Naive thymus-derived CD4-positive, alpha-beta T cell (primary cell): ENCODE measurements at regions not wholly inside any gene's neighbourhood (a gene's known extent, or its start where the extent isn't known, plus 50 kb on each side); places are given as distances from the start of the nearest gene placed in this dataset.
A peak's percentile ranks its signal among the peaks of the same experiment; 100 is the strongest.

Source experiments
- ATAC-seq: fragments of 150-1000 bp; cut with Tn5 transposase; 2 replicates; pipeline ENCODE4 v1.10.0; 2021; ENCODE audit warnings: mild to moderate bottlenecking, moderate library complexity
- CTCF ChIA-PET: fragments of 350-600 bp; sonication (Branson Sonifier 250); formaldehyde crosslinking; loops from one replicate; lab custom pipeline; 2021; ENCODE audit warnings: antibody characterized with exemption; lab: Charles Lee
- POLR2A ChIA-PET: fragments of 350-600 bp; sonication (Branson Sonifier 250); formaldehyde crosslinking; loops from one replicate; lab custom pipeline; 2021; ENCODE audit warnings: antibody characterized with exemption, inconsistent platforms; lab: Charles Lee
- DNase-seq, 9 donors: peaks; one replicate each; pipeline versions ENCODE4 v3.0.0 to v3.0.0-alpha.2; 2020 to 2022; ENCODE audit warnings: mixed read lengths in 1 of 9
- H3K27ac ChIP-seq: one replicate; pipeline ENCODE4 v1.7.0; 2013; ENCODE audit warnings: mild to moderate bottlenecking, low read depth, low read length, moderate library complexity
- H3K27me3 ChIP-seq, 2 donors: one replicate each; pipeline ENCODE4 v1.7.0; 2013; ENCODE audit warnings: low read length in 2 of 2, mild to moderate bottlenecking in 2 of 2, moderate library complexity in 2 of 2; ENCODE audit not compliant: control insufficient read depth in 2 of 2, insufficient read depth in 2 of 2
- H3K36me3 ChIP-seq, 3 experiments: 1 replicate in 2 of 3; 2 replicates in 1 of 3; pipeline ENCODE4 v1.7.0; 2013; ENCODE audit warnings: low read length in 3 of 3, mild to moderate bottlenecking in 3 of 3, moderate library complexity in 1 of 3; ENCODE audit not compliant: insufficient read depth in 3 of 3, control insufficient read depth in 2 of 3
- H3K4me1 ChIP-seq, 2 donors: one replicate each; pipeline ENCODE4 v1.7.0; 2013; ENCODE audit warnings: low read length in 2 of 2, mild to moderate bottlenecking in 2 of 2, moderate library complexity in 1 of 2; ENCODE audit not compliant: control insufficient read depth in 2 of 2, insufficient read depth in 2 of 2
- H3K4me3 ChIP-seq: 2 replicates; pipeline ENCODE4 v1.7.0; 2013; ENCODE audit warnings: mild to moderate bottlenecking, low read length
- H3K9me3 ChIP-seq, 3 experiments: 1 replicate in 2 of 3; 2 replicates in 1 of 3; pipeline ENCODE4 v1.7.0; 2013; ENCODE audit warnings: low read length in 3 of 3; ENCODE audit not compliant: control insufficient read depth in 2 of 3
- H3K27ac Mint-ChIP-seq, 9 donors: one replicate each; pipeline ENCODE4 v1.8.0; 2020 to 2022; ENCODE audit warnings: mixed read lengths in 9 of 9, mild to moderate bottlenecking in 8 of 9, moderate library complexity in 5 of 9, inconsistent platforms in 2 of 9
- H3K27me3 Mint-ChIP-seq, 5 donors: one replicate each; pipeline ENCODE4 v1.8.0; 2021 to 2022; ENCODE audit warnings: mixed read lengths in 5 of 5, mild to moderate bottlenecking in 1 of 5
- H3K36me3 Mint-ChIP-seq, 5 donors: one replicate each; pipeline ENCODE4 v1.8.0; 2020 to 2022; ENCODE audit warnings: mixed read lengths in 5 of 5, mild to moderate bottlenecking in 3 of 5, inconsistent platforms in 1 of 5
- H3K4me1 Mint-ChIP-seq, 7 donors: one replicate each; pipeline ENCODE4 v1.8.0; 2020 to 2022; ENCODE audit warnings: mixed read lengths in 7 of 7, mild to moderate bottlenecking in 3 of 7, inconsistent platforms in 1 of 7
- H3K4me3 Mint-ChIP-seq, 10 donors: one replicate each; pipeline ENCODE4 v1.8.0; 2020 to 2022; ENCODE audit warnings: mild to moderate bottlenecking in 10 of 10, mixed read lengths in 10 of 10, moderate library complexity in 6 of 10, inconsistent platforms in 2 of 10
- H3K9me3 Mint-ChIP-seq, 11 donors: one replicate each; pipeline ENCODE4 v1.8.0; 2020 to 2022; ENCODE audit warnings: mixed read lengths in 11 of 11, mild to moderate bottlenecking in 4 of 11, inconsistent platforms in 1 of 11, moderate library complexity in 1 of 11
- intact Hi-C, 2 donors: fragments of 100-400 bp; cut with micrococcal nuclease; formaldehyde crosslinking; loops; one replicate each; pipeline ENCODE4 v1.15.1; 2023

DNA sequence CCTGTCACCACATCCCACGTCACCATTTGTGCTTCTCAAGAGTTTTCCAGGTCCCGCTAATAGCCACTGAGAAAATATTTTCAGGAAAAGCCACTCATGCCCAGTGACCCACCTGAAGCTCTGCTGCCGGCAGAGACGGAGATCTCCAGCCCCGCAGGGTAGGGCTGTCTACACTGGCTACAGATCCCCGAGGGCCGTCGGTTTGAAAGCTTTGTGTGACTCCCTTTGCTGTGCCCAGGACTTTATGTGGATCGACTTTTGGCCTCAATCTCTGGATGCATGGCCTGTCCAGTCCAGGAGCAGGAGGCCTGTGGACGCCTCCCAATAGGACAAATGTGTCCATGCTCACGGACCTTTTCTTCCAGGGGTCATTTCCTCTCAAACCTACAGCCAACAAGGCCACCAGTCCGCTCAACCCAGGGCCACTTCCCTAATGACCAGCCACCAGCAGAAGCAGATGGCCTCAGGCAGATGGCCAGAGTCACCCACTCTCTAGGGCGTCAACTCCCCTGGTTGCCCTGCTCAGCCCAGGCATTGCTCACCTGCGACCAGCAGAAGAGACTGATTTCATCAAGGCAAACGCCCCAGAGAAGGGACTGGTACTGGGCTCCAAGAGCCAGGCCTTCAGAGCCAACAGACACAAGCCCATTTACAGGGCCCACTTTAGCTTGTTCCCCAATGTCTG lies 76.4 kb downstream of the OAT start:
- CTCF ChIA-PET = no interaction called here
- no peaks in the 10 kb centered on the region for H3K36me3 Mint-ChIP-seq
- no peak overlapping the region for H3K27ac Mint-ChIP-seq

GRCh38 chr10:124341768-124342135 lies 77.0 kb downstream of the OAT start:
- intact Hi-C loops = no loop called here
- peak overlapping the region in 1 of 9 donors; percentile 65 for H3K27ac Mint-ChIP-seq
- peak in 1 of 9 donors; percentile 37 for DNase-seq
- Histone ChIP-seq H3K36me3 (no peaks in the 10 kb centered on the region), H3K9me3 (no peaks in the 10 kb centered on the region), H3K27me3 (no peaks in the 10 kb centered on the region), H3K4me1 (no peaks in the 10 kb centered on the region), H3K27ac (no peak overlapping the region), H3K4me3 (no peak overlapping the region)
- ChIA-PET POLR2A (no interaction called here), CTCF (no interaction called here)
- H3K4me1 Mint-ChIP-seq = peaks cover 0 to 13% (median 0%) of the 10 kb centered on the region in 7 donors
- ATAC-seq = peak; percentile 67
- H3K4me3 Mint-ChIP-seq = no peak overlapping the region
- H3K27me3 Mint-ChIP-seq = peaks cover 0 to 4% (median 0%) of the 10 kb centered on the region in 5 donors
- H3K9me3 Mint-ChIP-seq = no peaks in the 10 kb centered on the region
- no peaks in the 10 kb centered on the region for H3K36me3 Mint-ChIP-seq

More for the DNA sequence above, 76.4 kb downstream of the OAT start:
- Histone ChIP-seq H3K4me1 (no peaks in the 10 kb centered on the region), H3K27me3 (no peaks in the 10 kb centered on the region), H3K9me3 (no peaks in the 10 kb centered on the region), H3K27ac (no peak overlapping the region), H3K4me3 (no peak overlapping the region), H3K36me3 (no peaks in the 10 kb centered on the region)
- Mint-ChIP-seq H3K4me1 (peaks cover 0 to 13% (median 0%) of the 10 kb centered on the region in 7 donors), H3K4me3 (no peak overlapping the region), H3K27me3 (peaks cover 0 to 4% (median 0%) of the 10 kb centered on the region in 5 donors), H3K9me3 (no peaks in the 10 kb centered on the region)
- POLR2A ChIA-PET = no interaction called here
- ATAC-seq (no peak), DNase-seq (no peak)
- intact Hi-C loops = no loop called here

- Histone ChIP-seq H3K36me3 (no peaks in the 10 kb centered on the region), H3K9me3 (no peaks in the 10 kb centered on the region), H3K4me3 (no peak overlapping the region), H3K27me3 (no peaks in the 10 kb centered on the region), H3K27ac (no peak overlapping the region), H3K4me1 (no peaks in the 10 kb centered on the region)
- no peak overlapping the region for H3K27ac Mint-ChIP-seq
- ChIA-PET CTCF (no interaction called here), POLR2A (no interaction called here)
- no peak for ATAC-seq
- intact Hi-C loops = no loop called here
- H3K36me3 Mint-ChIP-seq = no peaks in the 10 kb centered on the region
- H3K27me3 Mint-ChIP-seq = peaks cover 0 to 4% (median 0%) of the 10 kb centered on the region in 5 donors
- peaks cover 0 to 1% (median 0%) of the 10 kb centered on the region in 11 donors for H3K9me3 Mint-ChIP-seq
- H3K4me3 Mint-ChIP-seq = no peak overlapping the region
- peaks cover 0 to 13% (median 0%) of the 10 kb centered on the region in 7 donors for H3K4me1 Mint-ChIP-seq
- no peak for DNase-seq
Observed at GRCh38 chr10:124340033-124340760, 78.5 kb downstream of the OAT start.

DNA sequence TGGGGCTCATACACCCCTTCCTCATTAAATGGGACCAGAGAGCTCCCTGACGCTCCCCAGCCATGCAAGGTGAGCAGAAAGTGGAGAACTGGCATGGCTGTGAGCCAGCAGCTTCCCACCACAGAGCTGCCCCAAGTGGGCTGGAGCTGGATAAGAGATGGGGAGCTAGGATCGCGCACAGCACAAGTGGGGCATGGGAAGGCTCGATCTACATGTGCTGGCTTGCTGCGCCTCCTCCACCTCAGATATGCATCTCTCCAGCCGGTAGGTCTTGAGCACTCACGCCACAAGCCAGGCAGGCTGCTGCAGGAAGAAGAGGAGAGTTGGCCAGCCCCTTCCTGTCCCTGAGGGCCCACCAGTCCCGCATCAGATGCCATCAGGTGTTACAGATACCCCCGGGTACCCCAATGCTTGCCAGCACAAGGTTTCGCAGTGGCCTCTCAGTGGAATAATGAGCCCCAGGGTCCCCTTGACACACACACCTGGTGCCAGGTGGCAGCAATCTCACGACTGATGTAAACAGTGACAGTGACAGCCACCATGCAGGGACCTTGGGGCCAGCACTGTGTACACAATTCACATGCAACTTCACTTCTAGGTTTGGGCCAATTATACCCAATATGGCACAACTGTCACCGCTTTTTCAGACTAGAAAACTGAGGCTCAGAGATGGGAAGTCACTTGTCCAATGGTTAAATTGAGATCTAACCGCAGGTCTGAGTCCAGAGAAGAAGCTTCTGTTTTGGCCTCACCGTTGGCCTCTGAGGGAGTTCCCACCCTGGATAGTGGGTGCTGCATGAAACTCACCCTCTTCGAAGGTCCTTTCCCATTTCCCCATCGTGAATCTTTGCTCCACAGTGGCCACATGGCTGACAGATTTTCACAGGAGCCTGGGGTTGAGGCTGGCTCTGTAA lies 79.3 kb downstream of the OAT start:
- DNase-seq = no peak
- intact Hi-C loops = no loop called here
- peaks cover 0 to 1% (median 0%) of the 10 kb centered on the region in 11 donors for H3K9me3 Mint-ChIP-seq
- Histone ChIP-seq H3K36me3 (no peaks in the 10 kb centered on the region), H3K27me3 (no peaks in the 10 kb centered on the region), H3K4me1 (no peaks in the 10 kb centered on the region), H3K4me3 (no peak overlapping the region), H3K9me3 (no peaks in the 10 kb centered on the region), H3K27ac (no peak overlapping the region)
- no peak for ATAC-seq
- CTCF ChIA-PET = no interaction called here
- peaks cover 0 to 4% (median 0%) of the 10 kb centered on the region in 5 donors for H3K27me3 Mint-ChIP-seq
- H3K4me3 Mint-ChIP-seq = no peak overlapping the region
- no peak overlapping the region for H3K27ac Mint-ChIP-seq
- POLR2A ChIA-PET = no interaction called here
- peaks cover 0 to 13% (median 0%) of the 10 kb centered on the region in 7 donors for H3K4me1 Mint-ChIP-seq
- no peaks in the 10 kb centered on the region for H3K36me3 Mint-ChIP-seq

- H3K4me1 ChIP-seq = no peaks in the 10 kb centered on the region
- no peak overlapping the region for H3K4me3 Mint-ChIP-seq
- H3K36me3 ChIP-seq = no peaks in the 10 kb centered on the region
- H3K27me3 Mint-ChIP-seq = peaks cover 0 to 4% (median 0%) of the 10 kb centered on the region in 5 donors
- peaks cover 0 to 2% (median 0%) of the 10 kb centered on the region in 11 donors for H3K9me3 Mint-ChIP-seq
- H3K4me3 ChIP-seq = no peak overlapping the region
- H3K9me3 ChIP-seq = no peaks in the 10 kb centered on the region
- no peaks in the 10 kb centered on the region for H3K36me3 Mint-ChIP-seq
- ATAC-seq = no peak
- ChIA-PET POLR2A (no interaction called here), CTCF (no interaction called here)
- peaks cover 0 to 13% (median 0%) of the 10 kb centered on the region in 7 donors for H3K4me1 Mint-ChIP-seq
- intact Hi-C loops = no loop called here
- no peak overlapping the region for H3K27ac ChIP-seq
- no peak overlapping the region for H3K27ac Mint-ChIP-seq
- no peak for DNase-seq
- no peaks in the 10 kb centered on the region for H3K27me3 ChIP-seq
Observed at GRCh38 chr10:124338276-124338925, 80.3 kb downstream of the OAT start.

GRCh38 chr10:124336186-124336585 lies 82.5 kb downstream of the OAT start:
- ATAC-seq = no peak
- Mint-ChIP-seq H3K4me3 (no peak overlapping the region), H3K9me3 (peaks cover 0 to 13% (median 7%) of the 10 kb centered on the region in 11 donors), H3K4me1 (peaks cover 0 to 5% (median 0%) of the 10 kb centered on the region in 7 donors), H3K36me3 (no peaks in the 10 kb centered on the region), H3K27me3 (peaks cover 0 to 13% (median 6%) of the 10 kb centered on the region in 5 donors), H3K27ac (no peak overlapping the region)
- Histone ChIP-seq H3K27me3 (no peaks in the 10 kb centered on the region), H3K9me3 (peaks cover 0 to 3% (median 0%) of the 10 kb centered on the region in 3 experiments), H3K36me3 (no peaks in the 10 kb centered on the region), H3K4me1 (no peaks in the 10 kb centered on the region), H3K4me3 (no peak overlapping the region), H3K27ac (no peak overlapping the region)
- POLR2A ChIA-PET = no interaction called here
- CTCF ChIA-PET = no interaction called here
- DNase-seq = no peak
- intact Hi-C loops = no loop called here
